ENCODE measurements at regions not wholly inside any gene's neighbourhood (a gene's known extent, or its start where the extent isn't known, plus 50 kb on each side); places are given as distances from the start of the nearest gene placed in this dataset.

DNA sequence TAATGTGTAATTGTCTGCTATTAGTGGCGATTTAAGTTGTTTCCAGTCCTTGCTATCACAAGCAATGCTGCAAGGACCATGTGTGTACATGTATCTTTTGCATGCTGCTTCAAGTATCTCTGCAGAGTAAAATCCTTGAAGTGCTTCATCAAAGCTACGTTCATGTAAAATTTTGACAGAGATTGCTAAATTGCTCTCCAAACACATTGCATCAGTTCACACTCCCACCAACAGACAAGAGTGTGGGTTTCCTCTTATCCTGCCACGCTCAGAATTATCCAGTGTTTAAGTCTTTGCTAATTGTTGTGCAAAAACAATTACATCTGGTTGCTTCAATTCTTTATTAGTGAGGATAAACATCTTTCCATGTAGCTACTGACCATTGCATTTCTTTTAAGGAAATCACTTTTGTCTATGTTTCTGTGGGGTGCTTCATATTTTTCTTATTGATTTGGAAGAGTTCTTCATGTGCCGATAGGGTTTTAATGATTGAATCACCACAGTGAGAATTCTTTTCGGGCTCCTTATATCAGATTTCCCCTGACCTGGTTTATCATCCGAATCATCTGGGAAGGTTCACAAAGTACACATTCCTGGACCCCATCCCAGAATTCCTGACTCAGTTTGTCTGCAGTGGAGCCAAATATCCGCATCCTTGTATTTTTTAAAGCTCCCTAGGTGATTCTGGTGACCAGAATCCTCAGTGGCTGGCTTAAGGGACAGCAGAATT is 56.3 kb upstream of the GALNT2 start:
- Mint-ChIP-seq H3K9me3 (peaks cover 6% of the 10 kb centered on the region), H3K27me3 (ENCODE audit: low read depth) (no peaks in the 10 kb centered on the region; the same call in none of the 2 replicates), H3K4me1 (peaks cover 2% of the 10 kb centered on the region; the same call in 1 of the 2 replicates), H3K4me3 (no peak overlapping the region), H3K27ac (no peak overlapping the region), H3K36me3 (no peaks in the 10 kb centered on the region)
- CTCF ChIA-PET, result interaction anchor here (0.6 kb wide), 1 partner anchor 852 kb away, joined by 4 read pairs; no protein-coding TSS in a partner anchor
- POLR2A ChIA-PET, result no interaction called here
- no peak for TF ChIP-seq ATF1 (CRISPR knock-in tag; IDR thresholded peaks at IDR 0.05)
- no peak for TF ChIP-seq E2F1 (CRISPR knock-in tag; IDR thresholded peaks at IDR 0.05)
- ATAC-seq, result no peak
- no peak for DNase-seq (ENCODE audit: low spot score)

DNA sequence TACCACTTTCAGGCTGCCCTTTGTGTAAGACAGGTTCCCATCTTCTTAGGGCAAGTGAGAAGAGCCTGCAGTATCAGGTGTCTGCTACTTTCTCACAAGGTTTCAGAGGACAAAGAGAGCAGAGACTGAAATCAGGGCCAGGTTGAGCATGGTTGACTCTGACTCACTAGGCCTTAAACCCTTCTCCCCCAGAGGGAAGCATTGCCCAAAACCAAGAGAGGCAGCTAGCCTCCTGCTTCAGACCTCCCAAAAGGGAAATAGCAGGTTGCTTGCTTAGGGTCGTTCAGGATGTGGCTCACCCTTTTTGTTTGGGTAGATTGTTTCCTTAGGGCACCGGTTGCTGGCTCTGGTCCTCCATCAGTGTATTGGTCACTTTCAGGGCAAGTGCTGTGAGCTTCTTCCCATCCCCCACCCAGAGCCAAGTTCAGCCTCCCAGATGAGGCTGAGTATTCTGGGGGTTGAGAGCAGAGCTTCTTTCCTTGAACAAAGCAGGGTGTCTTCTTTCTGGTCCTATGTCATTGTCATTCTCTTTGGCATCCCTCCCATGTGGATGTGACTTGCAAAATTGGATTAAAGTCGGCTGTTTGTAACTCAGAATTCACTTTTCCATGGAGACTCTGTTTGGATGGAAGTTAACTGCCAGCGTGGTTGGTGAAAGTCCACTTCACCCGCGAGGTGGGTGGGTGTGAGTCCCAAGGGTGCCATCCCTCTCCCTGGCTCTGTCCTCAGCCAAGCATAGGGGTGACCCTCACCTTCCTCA is 55.5 kb upstream of the GALNT2 start:
- no peak for DNase-seq (ENCODE audit: low spot score)
- TF ChIP-seq CREB1 (CRISPR knock-in tag; IDR thresholded peaks at IDR 0.05) (no peak), ZMAT4 (CRISPR knock-in tag; IDR thresholded peaks at IDR 0.05) (no peak), ZNF396 (CRISPR knock-in tag; IDR thresholded peaks at IDR 0.05; ENCODE audit: borderline replicate concordance) (no peak), ZBTB43 (CRISPR knock-in tag; IDR thresholded peaks at IDR 0.05) (no peak), ZNF317 (CRISPR knock-in tag; IDR thresholded peaks at IDR 0.05; ENCODE audit: borderline replicate concordance, low read depth) (no peak), ZNF671 (CRISPR knock-in tag; IDR thresholded peaks at IDR 0.05) (no peak), NR3C1 (CRISPR knock-in tag; conservative IDR thresholded peaks at IDR 0.05; ENCODE audit: low read depth) (no peak), STAT6 (CRISPR knock-in tag; conservative IDR thresholded peaks at IDR 0.05; ENCODE audit: low read depth) (no peak), ATF1 (CRISPR knock-in tag; IDR thresholded peaks at IDR 0.05) (no peak), SMAD4 (CRISPR knock-in tag; IDR thresholded peaks at IDR 0.05) (no peak), GABPB1 (CRISPR knock-in tag; IDR thresholded peaks at IDR 0.05) (no peak), ZNF219 (CRISPR knock-in tag; IDR thresholded peaks at IDR 0.05; ENCODE audit: borderline replicate concordance) (no peak), OVOL2 (CRISPR knock-in tag; IDR thresholded peaks at IDR 0.05; ENCODE audit: borderline replicate concordance) (no peak), FOXJ3 (CRISPR knock-in tag; IDR thresholded peaks at IDR 0.05; ENCODE audit: borderline replicate concordance) (no peak), KAT7 (CRISPR knock-in tag; IDR thresholded peaks at IDR 0.05; ENCODE audit: borderline replicate concordance) (no peak)
- TF ChIP-seq, protein P1, sequence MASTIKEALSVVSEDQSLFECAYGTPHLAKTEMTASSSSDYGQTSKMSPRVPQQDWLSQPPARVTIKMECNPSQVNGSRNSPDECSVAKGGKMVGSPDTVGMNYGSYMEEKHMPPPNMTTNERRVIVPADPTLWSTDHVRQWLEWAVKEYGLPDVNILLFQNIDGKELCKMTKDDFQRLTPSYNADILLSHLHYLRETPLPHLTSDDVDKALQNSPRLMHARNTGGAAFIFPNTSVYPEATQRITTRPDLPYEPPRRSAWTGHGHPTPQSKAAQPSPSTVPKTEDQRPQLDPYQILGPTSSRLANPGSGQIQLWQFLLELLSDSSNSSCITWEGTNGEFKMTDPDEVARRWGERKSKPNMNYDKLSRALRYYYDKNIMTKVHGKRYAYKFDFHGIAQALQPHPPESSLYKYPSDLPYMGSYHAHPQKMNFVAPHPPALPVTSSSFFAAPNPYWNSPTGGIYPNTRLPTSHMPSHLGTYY (CRISPR knock-in tag; IDR thresholded peaks at IDR 0.05), result no peak
- TF ChIP-seq, protein P2, sequence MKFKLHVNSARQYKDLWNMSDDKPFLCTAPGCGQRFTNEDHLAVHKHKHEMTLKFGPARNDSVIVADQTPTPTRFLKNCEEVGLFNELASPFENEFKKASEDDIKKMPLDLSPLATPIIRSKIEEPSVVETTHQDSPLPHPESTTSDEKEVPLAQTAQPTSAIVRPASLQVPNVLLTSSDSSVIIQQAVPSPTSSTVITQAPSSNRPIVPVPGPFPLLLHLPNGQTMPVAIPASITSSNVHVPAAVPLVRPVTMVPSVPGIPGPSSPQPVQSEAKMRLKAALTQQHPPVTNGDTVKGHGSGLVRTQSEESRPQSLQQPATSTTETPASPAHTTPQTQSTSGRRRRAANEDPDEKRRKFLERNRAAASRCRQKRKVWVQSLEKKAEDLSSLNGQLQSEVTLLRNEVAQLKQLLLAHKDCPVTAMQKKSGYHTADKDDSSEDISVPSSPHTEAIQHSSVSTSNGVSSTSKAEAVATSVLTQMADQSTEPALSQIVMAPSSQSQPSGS (CRISPR knock-in tag; IDR thresholded peaks at IDR 0.05; ENCODE audit: borderline replicate concordance, low read depth), result no peak
- TF ChIP-seq, protein P3, sequence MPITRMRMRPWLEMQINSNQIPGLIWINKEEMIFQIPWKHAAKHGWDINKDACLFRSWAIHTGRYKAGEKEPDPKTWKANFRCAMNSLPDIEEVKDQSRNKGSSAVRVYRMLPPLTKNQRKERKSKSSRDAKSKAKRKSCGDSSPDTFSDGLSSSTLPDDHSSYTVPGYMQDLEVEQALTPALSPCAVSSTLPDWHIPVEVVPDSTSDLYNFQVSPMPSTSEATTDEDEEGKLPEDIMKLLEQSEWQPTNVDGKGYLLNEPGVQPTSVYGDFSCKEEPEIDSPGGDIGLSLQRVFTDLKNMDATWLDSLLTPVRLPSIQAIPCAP (CRISPR knock-in tag; IDR thresholded peaks at IDR 0.05), result no peak
- TF ChIP-seq, protein P4, sequence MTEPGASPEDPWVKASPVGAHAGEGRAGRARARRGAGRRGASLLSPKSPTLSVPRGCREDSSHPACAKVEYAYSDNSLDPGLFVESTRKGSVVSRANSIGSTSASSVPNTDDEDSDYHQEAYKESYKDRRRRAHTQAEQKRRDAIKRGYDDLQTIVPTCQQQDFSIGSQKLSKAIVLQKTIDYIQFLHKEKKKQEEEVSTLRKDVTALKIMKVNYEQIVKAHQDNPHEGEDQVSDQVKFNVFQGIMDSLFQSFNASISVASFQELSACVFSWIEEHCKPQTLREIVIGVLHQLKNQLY (CRISPR knock-in tag; IDR thresholded peaks at IDR 0.05), result no peak
- no peaks in the 10 kb centered on the region for H3K36me3 Mint-ChIP-seq
- H3K27ac Mint-ChIP-seq, result no peak overlapping the region
- H3K4me1 Mint-ChIP-seq, result peaks cover 9% of the 10 kb centered on the region
- H3K27me3 Mint-ChIP-seq (ENCODE audit: low read depth), result no peaks in the 10 kb centered on the region; the same call in 1 of the 2 replicates
- POLR2A ChIA-PET, result no interaction called here
- no peak overlapping the region for H3K4me3 Mint-ChIP-seq
- CTCF ChIA-PET, result interaction anchor here (0.6 kb wide), 1 partner anchor 852 kb away, joined by 4 read pairs; no protein-coding TSS in a partner anchor
- H3K9me3 Mint-ChIP-seq, result peaks cover 4% of the 10 kb centered on the region
- no peak for ATAC-seq
